T-helper 1 cell (primary cell): ENCODE measurements at regions not wholly inside any gene's neighbourhood (a gene's known extent, or its start where the extent isn't known, plus 50 kb on each side); places are given as distances from the start of the nearest gene placed in this dataset.

Experiments used
- DNase-seq, 5 donors: peaks; one replicate each; pipeline ENCODE4 v3.0.0-alpha.2; 2012 to 2020

DNA sequence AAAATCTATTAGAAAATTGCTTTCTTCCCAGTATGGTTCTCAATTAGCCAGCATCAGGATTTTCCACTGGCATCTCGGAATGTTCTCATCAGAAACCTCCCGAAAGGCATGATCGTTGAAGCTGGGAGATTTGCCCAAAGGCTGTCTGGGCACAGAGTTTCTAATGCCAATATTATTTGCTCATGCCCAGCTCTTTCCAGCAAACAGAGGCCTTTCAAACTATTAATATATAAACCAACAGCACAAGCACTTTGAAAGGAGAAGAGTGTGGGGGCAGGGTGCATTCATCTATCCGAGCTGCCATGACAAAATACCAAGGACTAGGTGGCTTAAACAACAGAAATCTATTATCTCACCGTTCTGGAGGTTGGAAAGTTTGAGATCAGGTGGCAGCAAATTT lies 88.3 kb upstream of the MSX1 start:
- DNase-seq: no peak

DNA sequence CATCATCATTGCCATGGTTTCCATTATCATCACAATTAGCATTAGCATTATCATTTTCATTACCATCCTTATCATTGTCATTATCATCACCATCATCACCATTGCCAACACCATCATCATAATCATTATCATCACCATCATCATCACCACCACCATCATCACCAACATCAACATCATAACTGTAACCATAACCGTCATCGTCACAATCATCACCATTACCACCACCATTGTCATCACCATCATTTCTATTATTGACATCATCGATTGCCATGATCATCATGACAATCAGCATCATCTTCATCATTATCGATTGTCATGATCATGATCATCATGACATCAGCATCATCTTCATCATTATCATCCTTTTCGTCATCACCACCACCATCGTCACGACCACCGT lies 88.9 kb upstream of the MSX1 start:
- no peak for DNase-seq

DNA sequence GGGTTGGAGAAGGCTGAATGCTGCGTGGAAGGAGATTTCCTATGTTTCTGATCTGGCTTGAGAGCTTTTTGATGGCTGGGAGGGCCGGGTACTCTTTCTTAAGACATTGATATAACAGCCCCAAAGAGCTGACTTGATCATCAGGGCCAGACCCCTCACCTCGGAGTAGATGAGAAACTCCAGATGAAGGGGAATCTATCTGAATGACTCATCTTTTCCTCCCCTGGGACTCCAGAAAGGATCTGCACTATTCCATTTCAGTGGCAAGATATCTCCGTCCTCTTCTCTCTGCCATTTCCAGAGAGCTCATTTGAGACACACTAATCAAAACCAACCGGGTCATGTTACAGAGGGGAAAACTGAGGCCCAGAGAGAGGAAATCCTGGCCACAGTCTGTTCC lies 92.9 kb upstream of the MSX1 start:
- DNase-seq: no peak

DNA sequence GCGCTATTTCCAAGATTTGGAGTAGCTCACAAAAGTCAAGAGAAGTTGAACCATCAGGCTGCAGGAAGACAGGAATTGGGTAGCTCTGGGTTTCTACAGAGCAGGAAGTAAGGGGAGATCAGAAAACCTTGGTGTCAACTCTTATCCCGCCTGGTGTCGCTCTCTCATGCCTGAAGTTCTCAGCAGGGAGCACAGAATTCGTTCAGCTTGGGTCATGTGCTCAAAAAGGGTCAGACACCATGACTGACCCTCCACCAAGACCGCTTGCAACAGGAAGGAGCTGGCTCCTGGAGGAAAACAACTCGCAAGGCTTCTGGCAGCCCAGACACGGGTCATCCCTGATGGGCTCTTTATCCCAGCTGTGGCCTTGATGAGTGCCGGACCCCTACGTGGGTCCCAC lies 93.7 kb upstream of the MSX1 start:
- no peak for DNase-seq

DNA sequence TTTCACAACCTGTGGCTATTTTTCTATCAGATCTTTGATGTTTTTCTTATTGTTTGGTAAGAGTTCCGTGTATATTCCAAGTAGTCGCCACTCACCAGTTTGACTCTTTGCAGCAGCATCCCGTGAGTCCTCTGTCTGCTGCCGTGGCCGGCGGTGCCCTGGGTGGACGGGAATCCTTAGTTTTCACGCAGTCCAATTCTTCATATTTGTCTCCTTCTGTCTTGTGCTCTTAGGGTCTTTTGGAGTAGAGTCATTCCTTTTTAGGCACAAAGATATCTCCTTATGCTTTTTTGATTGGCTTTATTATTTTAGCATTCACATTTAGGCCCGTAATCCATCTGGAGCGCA lies 94.9 kb upstream of the MSX1 start:
- no peak for DNase-seq

DNA sequence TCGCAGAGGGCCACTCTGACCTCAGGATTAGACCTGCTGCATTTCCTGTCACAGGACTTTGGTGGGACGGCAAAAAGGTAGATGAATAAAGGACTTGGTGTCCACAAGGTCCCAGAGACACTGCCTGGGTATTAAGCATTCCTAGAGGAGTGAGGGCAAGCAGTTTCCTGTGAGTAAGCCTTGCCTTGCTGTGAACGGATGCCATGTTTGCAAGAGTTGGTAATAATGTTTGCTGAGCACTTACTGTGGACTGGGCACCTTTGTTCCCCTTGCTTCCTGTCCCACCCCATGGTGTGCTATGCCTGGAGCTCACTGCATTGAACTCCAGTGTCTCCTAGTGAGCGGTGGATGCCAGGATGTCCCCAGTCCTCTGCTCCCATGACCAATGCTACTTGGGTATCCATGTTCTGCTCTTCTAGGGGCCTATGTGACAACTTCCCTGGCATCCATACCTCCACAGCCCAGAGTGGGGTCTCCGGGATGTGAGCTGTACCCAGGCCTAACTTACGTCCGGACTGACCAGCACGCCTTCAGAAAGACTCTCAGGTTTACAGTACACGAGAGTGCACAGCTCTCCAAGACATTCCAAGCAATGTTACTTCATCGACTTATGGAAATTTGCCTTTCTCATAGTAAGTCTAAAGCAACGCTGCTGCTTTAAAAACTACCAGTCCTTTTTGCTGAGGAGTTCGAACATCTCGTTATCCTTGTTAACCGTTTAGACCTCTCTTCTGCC lies 95.5 kb upstream of the MSX1 start:
- DNase-seq: no peak

DNA sequence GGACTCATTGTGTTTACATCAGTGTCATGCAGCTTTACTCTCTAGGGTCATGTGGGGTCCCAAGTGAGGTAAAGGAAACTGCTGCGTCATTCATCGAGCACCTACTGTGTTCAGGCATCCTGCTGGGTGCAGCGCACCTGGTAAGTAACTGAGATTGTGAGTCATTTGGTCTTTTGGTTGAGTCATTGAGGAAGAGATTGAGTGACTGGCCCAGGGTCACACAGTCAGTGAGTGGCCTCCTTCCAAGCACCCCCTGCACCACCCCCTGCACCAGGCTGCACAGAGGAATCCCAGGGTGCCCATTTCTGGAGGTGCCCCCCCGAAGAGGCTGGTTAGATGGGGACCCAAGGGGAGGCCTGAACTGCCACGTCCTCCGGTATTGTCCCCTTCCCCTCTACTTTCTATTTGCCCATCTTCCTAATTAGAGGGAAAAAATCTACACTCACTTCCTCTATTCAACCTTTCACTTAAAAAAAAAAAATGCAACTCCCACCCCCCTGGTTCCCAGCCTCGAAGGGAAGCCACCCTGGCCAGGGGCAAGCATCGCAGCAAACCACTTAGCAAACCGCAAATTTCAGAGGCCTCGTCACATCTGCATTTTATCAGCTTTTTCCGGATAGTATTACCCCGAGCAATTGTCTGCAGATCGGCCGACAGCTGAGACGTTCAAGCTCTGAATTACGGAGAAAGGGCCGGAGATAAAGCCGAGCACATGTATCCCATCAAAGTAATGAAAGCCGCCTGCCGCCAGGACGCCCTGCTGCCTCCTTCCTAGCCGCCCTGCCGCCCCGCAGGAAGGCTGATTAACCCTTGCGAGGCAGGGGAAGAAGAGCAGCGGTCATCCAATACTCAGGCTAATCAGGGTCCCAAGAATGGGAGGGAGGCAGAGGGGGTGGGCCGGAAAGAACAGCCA lies 96.3 kb upstream of the MSX1 start:
- DNase-seq: peak in 1 of 5 donors; percentile 86

DNA sequence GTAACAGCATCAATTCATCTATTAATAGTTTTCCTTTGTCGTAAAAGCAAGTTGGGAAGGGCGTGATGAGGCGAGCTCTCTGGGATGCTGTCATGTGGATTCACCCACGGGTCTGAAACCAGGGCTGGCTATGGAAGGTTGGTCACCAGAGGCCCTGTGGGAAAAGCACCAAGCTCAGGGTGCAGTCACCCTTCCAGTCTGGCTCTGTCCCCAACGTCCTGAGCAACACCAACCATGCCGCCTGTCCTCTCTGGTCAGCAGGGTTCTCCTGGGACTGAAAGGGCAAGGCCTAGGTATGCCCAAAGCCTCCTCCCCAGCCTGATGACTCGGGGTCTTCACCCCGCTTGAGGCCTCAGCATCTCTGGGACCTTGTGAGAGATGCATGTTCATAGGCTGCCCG lies 97.2 kb upstream of the MSX1 start:
- no peak for DNase-seq

DNA sequence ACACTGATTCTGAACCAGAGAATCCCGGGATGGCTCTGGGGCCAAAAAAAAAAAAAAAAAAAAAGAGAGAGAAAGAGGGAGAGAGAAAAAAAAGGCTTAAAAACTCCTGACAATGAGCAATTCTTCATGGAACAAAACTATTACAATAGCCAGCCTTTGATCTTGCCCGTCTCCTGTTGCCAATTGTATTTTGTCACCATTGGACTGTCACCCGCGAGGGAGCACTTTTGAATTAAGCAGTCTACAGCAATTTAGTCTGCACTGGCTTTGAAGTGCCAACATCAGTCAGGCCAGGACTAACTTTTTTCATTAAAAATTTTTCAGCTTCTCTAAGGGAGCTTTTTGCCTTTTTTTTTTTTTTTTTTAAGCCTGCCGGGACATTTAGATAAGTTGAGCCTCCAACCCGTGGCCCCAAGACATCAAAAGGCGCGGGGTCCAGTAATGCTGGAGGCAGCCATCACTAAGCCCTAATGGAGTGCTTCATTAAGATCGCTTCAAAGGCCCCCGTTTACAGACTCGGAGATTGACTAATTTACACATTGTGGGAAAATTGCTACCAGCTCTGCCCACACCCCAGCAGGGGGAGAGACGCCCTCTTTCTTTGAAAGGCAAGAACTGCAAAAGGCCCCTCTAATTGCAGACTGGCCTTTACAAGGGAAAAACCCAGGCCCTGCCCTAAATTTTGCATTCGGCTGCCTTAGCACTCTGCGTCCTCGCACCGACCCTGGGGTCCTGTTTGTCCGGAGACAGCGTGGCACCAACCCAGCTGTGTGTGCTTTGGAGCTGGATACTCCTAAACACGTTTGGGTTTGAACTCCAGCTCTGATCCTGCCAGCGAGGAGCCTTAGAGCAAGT lies 98.1 kb upstream of the MSX1 start:
- no peak for DNase-seq

DNA sequence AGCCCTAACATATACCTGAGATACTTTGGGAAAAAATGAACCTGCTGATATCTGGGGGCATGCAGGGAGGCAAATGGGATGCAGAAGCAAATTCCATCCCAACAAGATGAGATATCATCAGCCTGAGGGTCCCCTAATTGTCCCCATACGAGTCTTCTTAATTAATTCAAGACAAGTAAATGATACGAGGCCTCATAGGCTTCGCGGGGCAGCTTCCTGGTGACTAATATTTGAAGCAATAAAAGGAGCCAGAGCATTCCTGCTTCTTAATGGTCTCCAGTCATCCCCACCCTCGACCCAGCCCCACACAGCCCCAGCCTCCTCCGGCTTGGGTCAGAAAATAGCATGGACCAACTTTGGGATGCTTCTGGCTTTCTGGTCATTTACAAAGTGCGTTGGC lies 99.6 kb upstream of the MSX1 start:
- no peak for DNase-seq

DNA sequence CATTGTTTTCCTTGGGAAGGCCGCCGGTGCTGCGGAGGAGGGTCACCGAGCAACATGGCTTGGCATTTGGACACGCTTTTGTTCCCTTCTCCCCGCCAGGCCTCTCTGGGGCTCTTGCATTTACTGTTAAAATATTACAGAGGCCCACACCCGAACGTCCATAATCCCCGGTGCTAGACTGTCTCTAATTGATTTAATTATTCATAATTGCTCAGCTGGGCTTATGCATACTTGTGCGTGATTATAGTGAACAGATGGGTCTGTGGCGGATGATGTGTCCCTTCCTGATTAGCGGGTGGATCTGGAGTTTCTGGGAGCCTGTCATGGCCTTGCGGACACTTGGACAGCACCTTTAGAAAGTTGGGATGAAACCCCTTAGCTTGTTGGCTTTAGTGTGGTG lies 100.2 kb upstream of the MSX1 start:
- DNase-seq: no peak

DNA sequence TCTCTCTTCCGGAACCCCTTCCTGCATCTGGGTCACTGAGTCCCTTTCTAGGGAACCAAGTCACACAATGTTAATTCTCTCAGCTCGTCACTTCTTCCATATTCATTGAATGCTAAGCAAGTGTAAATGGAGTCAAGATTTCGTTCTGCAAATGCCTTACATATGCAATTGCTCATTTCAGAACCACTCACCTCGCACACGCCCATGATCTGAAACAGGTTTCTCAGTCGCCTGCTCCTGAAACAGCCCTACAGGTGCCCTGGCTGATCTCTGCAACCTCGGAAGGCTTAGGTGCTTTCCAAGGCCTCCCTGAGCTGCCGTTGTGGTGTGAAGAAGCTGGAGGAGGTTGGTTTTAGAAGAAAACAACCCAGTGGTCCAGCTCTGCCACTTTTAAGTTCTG lies 100.8 kb upstream of the MSX1 start:
- peak in 1 of 5 donors; percentile 25 for DNase-seq

DNA sequence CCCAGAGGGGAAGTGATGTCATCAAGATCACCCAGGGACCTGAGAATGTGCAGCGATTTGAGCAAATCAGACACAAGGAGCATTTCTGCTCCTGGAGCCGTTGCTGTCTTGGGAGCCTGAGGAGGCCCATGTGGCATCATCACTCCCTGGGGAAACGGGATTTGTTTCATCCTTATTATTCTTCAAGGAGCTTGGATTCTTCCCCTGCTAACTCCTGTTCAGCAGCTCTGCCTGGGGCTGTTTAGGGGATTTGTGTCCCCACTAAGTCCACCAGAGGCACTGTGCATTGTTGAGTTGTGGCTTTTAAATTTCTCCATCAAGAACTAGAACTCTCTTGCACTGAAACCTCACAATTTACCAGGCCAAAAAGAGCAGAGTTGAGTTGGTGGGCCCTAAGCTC lies 104.2 kb upstream of the MSX1 start:
- no peak for DNase-seq

DNA sequence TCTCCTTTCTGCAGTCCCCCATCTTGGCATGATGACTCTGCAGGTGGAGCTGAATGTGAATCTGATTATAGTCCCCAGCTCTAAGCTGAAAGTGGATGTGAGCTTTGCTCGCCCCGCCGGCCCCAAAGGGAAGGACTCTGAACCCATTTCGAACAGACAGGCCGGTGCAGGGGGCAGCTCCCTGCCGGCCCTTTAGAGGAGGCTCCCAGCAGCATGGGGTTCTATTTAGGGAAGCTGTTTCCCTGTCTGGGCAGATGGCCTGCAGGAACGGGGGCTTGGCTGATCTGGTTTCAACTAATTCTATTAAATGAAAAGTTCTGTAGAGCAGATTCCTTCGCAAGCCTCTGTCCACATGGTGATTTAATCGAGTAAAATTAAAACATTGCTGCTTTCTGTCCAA lies 104.8 kb upstream of the MSX1 start:
- DNase-seq: no peak

DNA sequence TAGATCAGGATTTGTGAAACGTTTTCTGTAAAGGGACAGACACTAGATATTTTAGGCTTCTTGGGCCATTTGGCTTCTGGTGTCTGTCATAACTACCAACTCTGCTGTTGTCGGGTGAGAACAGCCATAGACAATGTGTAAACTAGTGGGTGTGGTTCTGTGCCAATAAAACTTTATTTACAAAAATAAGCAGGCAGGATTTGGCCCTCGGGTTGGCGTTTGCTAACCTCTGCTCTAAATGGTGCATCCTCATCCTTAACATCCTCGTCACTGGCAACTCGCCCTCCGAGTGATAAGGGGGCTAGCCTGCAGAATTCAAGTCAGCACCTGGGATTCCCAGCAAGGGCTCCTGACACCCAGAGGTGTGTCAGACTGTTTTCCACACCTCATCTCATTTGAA lies 105.8 kb upstream of the MSX1 start:
- no peak for DNase-seq

DNA sequence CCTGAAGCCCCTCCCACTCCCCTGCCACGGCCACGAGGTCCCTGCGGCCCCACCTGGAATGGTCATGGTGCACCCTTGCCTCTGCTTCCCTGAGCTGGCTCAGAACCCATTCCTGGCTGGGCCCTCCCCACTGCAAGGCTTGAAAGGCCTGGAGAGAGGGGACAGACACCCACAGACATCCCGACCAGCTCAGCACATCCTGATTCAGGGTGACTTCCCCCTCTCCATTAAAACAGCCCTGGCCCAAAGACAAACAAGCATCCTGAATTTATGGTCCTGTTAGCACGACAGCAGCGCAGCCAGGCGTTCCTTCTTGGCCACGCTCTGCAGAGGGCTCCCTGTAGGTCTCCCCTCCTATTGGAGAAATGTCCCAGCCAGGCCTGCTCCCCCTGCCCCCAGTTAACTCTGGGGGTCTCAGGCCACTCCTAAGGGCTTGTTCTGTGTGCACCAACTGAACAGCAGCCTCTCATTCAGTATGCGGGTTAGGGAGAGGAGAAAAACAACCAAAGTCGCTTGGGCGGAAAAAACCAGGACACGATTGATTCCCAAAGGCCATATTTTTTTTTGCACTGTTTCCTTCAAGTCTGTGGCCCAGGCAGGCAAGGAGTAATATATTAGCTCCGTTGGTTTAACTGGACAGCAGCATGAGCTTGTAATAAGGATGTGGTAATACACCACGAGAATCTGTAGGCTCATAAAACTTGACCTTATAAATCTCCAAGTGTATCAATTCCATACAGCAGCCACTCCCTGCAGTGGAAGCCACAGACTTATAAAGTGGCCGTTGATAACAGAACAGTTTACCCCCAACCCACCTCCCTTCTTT lies 106.7 kb upstream of the MSX1 start:
- no peak for DNase-seq

DNA sequence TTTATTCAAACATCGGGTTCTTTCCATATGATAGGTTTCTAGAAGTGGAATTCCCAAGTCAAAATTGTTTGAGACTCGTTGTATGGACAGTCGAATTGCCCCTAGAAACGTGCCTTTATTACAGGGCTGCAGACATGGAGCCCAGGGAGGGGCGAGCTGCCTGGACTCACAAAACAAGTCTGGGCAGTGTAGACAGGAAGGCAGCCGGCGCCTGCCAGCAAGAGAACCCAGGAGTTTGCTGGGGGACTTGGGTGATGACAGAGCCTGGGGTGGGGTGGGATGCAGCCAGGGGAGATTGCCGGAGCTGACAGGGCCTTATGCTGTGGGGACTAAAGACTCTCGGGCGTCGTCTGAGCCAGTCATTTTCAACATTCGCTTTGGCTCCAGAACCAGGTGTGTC lies 107.4 kb upstream of the MSX1 start:
- DNase-seq: no peak

DNA sequence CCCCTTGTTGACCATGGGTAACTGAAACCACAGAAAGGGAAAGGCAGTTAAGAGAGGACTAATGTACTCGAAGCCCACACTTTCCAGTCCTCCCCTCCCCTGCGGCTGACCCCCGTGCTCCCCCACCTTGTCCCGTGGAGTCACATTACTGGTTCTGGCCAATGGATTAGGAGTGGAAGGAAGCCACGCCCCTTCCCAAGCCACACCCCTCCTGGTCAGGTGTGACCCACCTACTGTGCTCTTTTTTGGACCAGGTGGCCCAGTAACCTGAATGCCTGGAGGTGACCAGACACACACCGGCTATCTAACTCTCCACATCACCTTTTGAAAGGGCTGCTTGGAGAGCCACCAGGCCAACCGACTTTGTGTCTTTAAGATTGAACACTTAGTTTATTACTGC lies 109.3 kb upstream of the MSX1 start:
- DNase-seq: no peak

DNA sequence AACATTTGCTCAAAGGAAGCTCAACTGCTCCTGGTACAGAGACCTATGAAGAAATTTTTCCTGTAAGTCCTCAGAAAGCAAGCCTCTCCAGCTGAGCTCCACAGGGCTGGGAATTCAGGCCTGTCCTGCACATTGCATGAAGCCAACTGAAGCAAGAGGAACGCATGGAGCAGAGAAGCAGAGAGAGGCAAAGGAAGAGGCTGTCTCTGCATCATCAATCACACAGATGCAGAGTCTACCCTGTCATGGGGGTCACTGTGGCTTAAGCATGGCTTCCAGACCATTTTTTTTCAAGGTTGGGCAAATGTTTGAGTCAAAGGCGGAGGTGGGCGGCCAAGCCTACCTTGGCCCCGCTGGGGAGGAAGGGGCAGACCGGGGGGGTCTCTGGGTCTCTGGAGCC lies 110.3 kb upstream of the MSX1 start:
- DNase-seq: no peak

DNA sequence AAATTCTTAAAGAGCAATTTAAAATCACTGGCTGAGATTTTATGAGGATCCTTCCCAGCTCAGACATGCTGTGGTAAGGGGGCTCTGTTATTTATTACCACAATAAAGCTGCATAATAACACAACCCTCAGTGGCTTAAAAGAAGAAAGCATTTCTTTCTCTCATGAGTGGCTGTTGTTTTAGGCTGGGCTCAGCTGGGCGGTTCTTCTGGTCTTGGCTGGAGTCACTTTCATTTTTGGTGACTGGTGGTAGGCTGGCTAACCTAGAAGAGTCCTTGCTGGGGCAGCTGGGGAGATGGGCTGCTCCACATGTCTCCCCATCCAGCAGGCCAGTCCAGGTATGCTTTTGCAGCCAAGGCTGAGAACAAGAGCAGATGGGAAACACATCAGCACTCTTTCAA lies 113.0 kb upstream of the MSX1 start:
- no peak for DNase-seq

DNA sequence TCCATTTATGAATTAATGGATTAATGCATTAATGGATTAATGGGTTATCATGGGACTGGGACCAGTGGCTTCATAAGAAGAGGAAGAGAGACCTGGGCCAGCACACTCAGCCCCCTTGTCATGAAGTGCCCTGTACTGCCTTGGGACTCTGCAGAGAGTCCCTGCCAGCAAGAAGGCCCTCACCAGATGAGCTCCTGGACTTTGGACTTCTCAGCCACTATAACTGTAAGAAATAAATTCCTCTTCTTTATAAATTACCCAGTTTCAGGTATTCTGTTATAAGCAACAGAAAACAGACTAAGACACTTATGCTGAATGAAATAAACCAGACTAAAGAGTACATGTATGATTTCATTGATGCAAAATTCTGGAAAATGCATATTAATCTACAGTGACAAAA lies 119.4 kb upstream of the MSX1 start:
- no peak for DNase-seq

DNA sequence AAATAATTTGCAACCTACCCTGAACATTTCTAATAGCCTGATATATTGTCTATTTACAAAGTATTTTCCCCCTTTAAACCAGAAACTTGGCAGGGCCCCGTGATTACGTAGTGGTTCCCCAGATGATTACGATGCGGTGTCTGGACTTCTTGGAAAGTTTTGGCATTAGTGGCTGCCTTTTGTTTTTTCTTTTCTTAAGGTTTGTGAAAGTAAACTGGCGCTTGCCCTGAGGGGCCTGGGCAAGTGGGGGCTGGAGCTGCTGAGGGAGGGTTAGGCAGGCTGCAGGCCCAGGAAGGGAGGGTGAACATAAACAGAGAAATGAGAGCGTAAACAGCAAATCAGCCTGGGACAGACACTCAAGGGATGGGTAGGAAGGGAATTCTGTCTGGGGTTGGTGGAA lies 123.6 kb upstream of the MSX1 start:
- DNase-seq: no peak
